OCI-LY3 (cell line): ENCODE measurements at regions not wholly inside any gene's neighbourhood (a gene's known extent, or its start where the extent isn't known, plus 50 kb on each side); places are given as distances from the start of the nearest gene placed in this dataset.

Experiments
- CTCF ChIP-seq: fragments of 200-600, 300-600 bp; sonication (generic); IDR thresholded peaks from 2 replicates; pipeline ENCODE4 v1.5.1; 2014; ENCODE audit warnings: antibody characterized with exemption, low read length, low read depth
- EZH2phosphoT487 ChIP-seq: fragments of 200-600 bp; shearing (Covaris generic); IDR thresholded peaks from 2 replicates; pipeline ENCODE4 v1.6.1; 2018; ENCODE audit warnings: antibody characterized with exemption, mixed run types, low read depth

GRCh38 chr17:72253597-72253996 is 132.8 kb downstream of the SOX9 start:
- TF ChIP-seq CTCF (no peak), EZH2phosphoT487 (no peak)
